HL-60/S4 treated with retinoic acid at 250 ng/mL for 4 days and 3 days (cell line): ENCODE measurements at regions not wholly inside any gene's neighbourhood (a gene's known extent, or its start where the extent isn't known, plus 50 kb on each side); places are given as distances from the start of the nearest gene placed in this dataset.

Experiments
- in situ Hi-C: fragments of 300-500 bp; cut with MboI; formaldehyde crosslinking; loops from 2 replicates; pipeline ENCODE4 v1.7.0; 2022; ENCODE audit warnings: low sequenced_read_pairs

GRCh38 chr22:27133681-27134314, 476.4 kb downstream of the MIAT start:
- in situ Hi-C loops = no loop called here

- in situ Hi-C loops = no loop called here
These were observed 476.9 kb downstream of the MIAT start for GRCh38 chr22:27134315-27134701.

- in situ Hi-C loops = no loop called here
These were observed 477.9 kb downstream of the MIAT start for GRCh38 chr22:27135031-27135981.

GRCh38 chr22:27136596-27136995, 479.2 kb downstream of the MIAT start:
- in situ Hi-C loops = no loop called here

- in situ Hi-C loops = no loop called here
These were observed 480.5 kb downstream of the MIAT start for GRCh38 chr22:27137871-27138337.

DNA sequence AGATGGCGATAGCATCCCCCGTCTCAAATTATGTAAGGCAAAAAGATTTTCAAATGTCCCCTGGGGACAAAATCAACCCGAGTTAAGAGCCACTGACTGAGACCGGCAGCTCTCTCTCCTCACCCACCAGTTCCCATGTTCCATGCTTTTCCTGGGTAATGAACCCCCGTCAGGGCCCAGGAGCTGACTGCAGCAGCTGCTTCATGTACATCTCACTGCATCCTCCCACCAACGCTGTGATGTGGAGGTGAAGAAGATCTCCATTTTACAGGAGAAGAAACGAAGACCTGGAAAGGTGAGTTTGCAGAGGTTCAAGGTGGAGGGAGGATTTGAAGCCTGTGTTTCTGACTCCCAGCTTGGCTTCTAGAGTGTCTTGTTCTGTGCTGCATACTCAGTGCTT, 481.1 kb downstream of the MIAT start:
- in situ Hi-C loops = no loop called here

DNA sequence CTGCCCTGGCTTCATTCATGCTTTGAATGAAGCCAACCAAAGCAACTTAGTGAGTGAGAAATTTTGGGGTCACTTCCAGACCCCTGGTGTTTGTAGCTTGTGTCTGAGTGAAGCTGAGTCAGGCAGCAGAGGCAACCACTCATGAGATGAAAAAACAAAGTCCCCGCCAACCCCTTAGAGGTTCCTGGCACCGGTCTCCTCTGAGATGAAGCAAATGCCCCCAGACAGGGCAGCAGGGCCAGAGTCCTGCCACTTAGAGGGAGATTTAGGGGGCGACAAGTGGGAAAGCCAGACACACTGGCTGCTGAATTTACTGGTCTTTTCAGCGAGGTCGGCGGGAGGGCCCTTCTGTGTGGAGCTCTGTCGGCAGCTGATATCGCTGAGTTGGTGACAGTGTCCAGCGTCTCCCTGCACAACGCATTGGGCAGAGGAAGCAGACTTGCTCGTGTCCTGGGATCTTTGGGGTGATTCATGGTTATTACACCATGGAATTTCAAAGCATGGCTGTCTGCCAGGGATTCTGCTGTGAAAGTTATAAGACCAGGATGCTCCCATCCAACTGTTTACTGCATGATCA, 482.6 kb downstream of the MIAT start:
- in situ Hi-C loops = no loop called here

- in situ Hi-C loops = no loop called here
These were observed 484.9 kb downstream of the MIAT start for GRCh38 chr22:27142286-27142685.

DNA sequence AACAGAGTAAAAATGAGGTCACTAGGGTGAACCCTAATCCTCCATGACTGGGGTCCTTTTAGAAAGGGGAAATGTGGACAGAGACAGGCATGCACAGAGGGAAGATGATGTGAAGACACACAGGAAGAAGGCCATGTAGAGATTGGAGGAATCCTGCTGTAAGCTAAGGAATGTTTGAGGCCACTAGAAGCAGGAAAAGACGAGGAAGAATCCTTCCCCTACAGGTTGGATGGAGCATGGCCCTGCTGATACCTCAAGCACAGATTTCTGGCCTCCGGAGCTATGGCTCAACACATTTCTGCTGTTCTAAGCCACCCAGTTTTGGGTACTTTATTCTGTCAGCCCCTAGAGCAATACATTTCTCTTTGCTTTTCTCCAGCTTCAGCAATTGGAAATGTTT, 486.9 kb downstream of the MIAT start:
- in situ Hi-C loops = no loop called here

GRCh38 chr22:27146866-27147633, 489.7 kb downstream of the MIAT start:
- in situ Hi-C loops = no loop called here

DNA sequence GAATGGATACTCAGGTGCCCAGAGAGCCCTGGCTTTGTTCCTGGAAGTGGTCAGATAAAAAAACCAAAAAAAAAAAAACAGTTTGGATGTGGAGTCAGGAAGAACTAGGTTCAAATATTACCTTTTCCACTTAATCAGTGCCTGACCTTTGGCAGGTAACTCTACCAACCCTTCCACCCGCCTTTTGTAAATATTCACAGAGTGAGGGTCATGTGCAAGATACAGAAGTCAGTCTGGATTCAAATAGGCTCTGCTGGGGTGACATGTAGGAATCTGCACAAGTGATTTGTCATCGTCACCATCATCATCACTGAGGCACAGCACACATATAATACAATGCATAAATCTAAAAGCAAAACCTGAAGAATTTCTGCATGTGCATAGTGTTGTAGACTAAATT, 490.7 kb downstream of the MIAT start:
- in situ Hi-C loops = no loop called here

DNA sequence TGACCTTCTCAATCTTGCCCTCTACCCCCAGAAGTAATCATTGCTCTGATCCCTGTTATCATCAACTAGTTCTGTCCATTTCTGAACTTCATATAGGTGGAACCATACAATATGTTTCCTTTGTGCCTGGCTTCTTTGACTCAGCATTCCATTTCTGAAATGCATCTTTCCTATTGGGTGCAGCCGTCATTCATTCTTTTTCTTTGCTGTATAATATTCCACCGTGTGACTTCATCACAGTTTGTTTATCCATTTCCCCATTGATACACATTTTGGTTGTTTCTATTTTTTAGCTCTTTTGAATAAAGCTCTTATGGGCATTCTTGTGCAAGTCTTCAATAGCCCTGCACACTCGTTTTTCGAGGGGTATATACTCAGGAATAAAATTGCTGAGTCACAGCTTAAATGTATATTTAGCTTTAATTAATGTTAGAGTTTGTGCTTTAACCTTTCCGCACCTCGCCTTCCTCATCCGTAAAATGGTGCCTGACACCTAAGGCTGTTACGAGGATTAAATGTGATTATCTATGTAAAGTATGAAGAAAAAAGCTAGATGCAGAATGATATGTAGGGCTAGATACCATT, 491.6 kb downstream of the MIAT start:
- in situ Hi-C loops = no loop called here

DNA sequence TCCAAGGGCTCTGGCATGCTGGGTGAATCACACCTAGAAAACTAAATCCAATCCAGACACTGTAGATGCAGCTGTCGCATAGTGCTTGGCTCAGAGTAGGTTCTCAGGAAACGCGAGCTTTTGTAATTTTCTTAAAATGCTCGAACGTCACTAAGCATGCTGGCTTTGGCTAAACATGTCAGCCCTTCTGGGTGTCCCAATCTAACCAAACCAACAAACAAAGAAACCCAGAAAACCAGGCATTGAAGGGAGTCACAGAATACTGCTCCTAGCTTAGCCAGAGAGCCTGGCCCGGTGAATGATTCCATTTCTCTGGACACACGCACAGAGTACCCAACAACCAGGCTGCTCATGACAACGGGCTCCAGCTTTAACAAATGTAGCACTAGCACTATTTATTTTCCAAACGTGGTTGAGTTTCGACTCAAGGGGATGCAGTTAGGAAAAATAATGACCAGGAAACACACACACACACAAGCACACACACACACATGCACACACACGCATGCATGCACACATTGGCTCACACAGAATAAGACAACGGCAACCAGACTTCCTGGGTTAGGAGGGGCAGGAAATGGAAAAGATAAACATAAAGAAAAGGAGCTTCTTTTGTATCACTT, 492.6 kb downstream of the MIAT start:
- in situ Hi-C loops = no loop called here

DNA sequence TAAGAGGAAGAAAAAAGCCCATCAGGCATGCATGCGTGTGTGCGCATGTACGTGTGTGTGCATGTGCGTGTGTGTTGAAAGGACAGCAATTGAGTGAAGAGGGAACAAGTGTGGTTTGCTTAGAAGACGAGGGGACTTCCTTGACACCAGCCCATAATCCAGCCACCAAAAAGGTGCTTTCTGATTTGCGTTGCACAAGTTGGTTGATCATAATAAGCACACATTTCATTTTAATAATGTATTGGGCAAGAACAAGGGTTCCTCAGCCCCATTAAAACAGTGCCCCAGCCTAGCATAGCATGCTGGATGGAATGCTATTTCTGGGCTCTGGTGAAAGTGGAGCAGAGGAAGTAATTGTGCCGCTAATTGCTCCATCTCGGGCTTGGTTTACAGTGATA, 493.2 kb downstream of the MIAT start:
- in situ Hi-C loops = no loop called here

- in situ Hi-C loops = no loop called here
These were observed 494.0 kb downstream of the MIAT start for GRCh38 chr22:27151407-27151806.

DNA sequence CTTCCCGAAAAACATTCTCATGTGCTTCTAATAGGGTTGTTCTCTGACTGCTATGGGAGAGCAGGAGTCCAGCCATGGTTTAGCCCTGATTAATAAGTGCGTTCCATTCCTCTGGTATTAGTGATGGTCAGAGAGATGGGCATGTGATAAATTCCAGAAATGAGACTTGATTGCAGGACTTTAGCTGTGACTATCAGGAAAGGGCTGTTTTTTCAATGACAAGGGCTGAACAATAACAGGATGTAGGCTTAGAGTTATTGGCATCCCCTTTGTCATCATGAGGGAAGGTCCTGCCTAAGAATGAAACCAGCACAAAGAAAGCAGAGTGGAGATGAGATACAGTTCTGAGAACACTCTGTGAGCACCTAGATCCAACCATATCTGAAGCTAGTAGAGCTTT, 494.6 kb downstream of the MIAT start:
- in situ Hi-C loops = no loop called here

GRCh38 chr22:27152883-27153282, 495.5 kb downstream of the MIAT start:
- in situ Hi-C loops = no loop called here

GRCh38 chr22:27153386-27153785, 496.0 kb downstream of the MIAT start:
- in situ Hi-C loops = no loop called here

DNA sequence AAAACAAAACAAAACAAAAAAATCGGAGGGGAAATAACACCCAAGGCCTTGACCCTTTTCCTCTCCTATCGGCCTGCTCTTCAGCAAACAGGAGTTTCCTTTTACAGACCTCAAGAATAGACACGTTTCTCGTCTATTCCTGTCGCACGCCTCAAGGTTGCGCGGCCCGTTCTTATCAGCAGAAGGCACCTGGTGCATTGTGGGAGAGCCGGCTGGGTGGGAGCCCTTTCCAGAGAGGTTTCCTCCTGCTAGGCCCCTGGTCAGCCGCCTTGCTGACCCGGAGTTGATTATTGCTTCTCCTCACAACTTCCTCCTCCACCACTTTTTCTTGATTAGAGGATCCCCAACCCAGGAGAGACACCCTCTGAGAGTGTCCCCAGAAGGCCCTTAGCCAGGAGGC, 497.3 kb downstream of the MIAT start:
- in situ Hi-C loops = no loop called here

GRCh38 chr22:27156821-27157489, 499.6 kb downstream of the MIAT start:
- in situ Hi-C loops = no loop called here
